OCI-LY1 (cell line): ENCODE measurements at regions not wholly inside any gene's neighbourhood (a gene's known extent, or its start where the extent isn't known, plus 50 kb on each side); places are given as distances from the start of the nearest gene placed in this dataset.

Experiments
- H2AFZ ChIP-seq: fragments of 200-600 bp; sonication (generic), shearing (Covaris generic); 2 replicates; pipeline ENCODE4 v1.6.0; 2014; ENCODE audit warnings: antibody characterized with exemption, mild to moderate bottlenecking, low read length
- H3F3A ChIP-seq: fragments of 200-600 bp; sonication (generic), shearing (Covaris generic); 2 replicates; pipeline ENCODE4 v1.6.0; 2014; ENCODE audit warnings: mild to moderate bottlenecking, antibody characterized with exemption, low read length, moderate library complexity; ENCODE audit not compliant: insufficient read depth
- H3K27ac ChIP-seq: fragments of 200-600 bp; sonication (generic); 2 replicates; pipeline ENCODE4 v1.5.1; 2014; ENCODE audit warnings: low read length, mixed run types, mild to moderate bottlenecking, low read depth; ENCODE audit not compliant: poor library complexity, severe bottlenecking
- H3K27me3 ChIP-seq: fragments of 200-600 bp; sonication (generic); 2 replicates; pipeline ENCODE4 v1.6.0; 2014; ENCODE audit warnings: antibody characterized with exemption, mild to moderate bottlenecking, low read length, moderate library complexity; ENCODE audit not compliant: insufficient read depth
- H3K36me3 ChIP-seq: fragments of 200-600 bp; sonication (generic); 2 replicates; pipeline ENCODE4 v1.6.1; 2014; ENCODE audit warnings: mild to moderate bottlenecking, antibody characterized with exemption, low read length, moderate library complexity, mixed read lengths; ENCODE audit not compliant: insufficient read depth
- H3K4me1 ChIP-seq: fragments of 200-600 bp; sonication (generic); 2 replicates; pipeline ENCODE4 v1.5.1; 2014; ENCODE audit warnings: mild to moderate bottlenecking, low read length, moderate library complexity; ENCODE audit not compliant: insufficient read depth, severe bottlenecking
- H3K4me2 ChIP-seq: fragments of 200-600 bp; sonication (generic), shearing (Covaris generic); 2 replicates; pipeline ENCODE4 v1.6.1; 2014; ENCODE audit warnings: low read length
- H3K4me3 ChIP-seq: fragments of 200-600 bp; sonication (generic); 2 replicates; pipeline ENCODE4 v1.5.1; 2014; ENCODE audit warnings: low read length, low read depth, mild to moderate bottlenecking, mixed read lengths; ENCODE audit not compliant: poor library complexity, severe bottlenecking
- H3K79me2 ChIP-seq: fragments of 200-600 bp; shearing (Covaris generic); 2 replicates; pipeline ENCODE4 v1.6.1; 2016; ENCODE audit warnings: mixed run types, low read length, mixed read lengths; ENCODE audit not compliant: insufficient read depth
- H3K9ac ChIP-seq: fragments of 200-600 bp; sonication (generic), shearing (Covaris generic); 2 replicates; pipeline ENCODE4 v1.6.1; 2014; ENCODE audit warnings: mild to moderate bottlenecking, low read length, mixed read lengths
- H3K9me2 ChIP-seq: fragments of 200-600 bp; sonication (generic), shearing (Covaris generic); 2 replicates; pipeline ENCODE4 v1.6.1; 2014; ENCODE audit warnings: low read depth, mild to moderate bottlenecking, low read length, mixed read lengths
- H3K9me3 ChIP-seq: fragments of 200-600 bp; shearing (Covaris generic); 2 replicates; pipeline ENCODE4 v1.6.1; 2014; ENCODE audit warnings: low read length, mixed read lengths
- H4K20me1 ChIP-seq: fragments of 200-600 bp; sonication (generic), shearing (Covaris generic); 2 replicates; pipeline ENCODE4 v1.6.0; 2016; ENCODE audit warnings: mild to moderate bottlenecking, low read length; ENCODE audit not compliant: insufficient read depth
- CTCF ChIP-seq: fragments of 200-600 bp; sonication (generic), shearing (Covaris generic); IDR thresholded peaks from 2 replicates; pipeline ENCODE4 v1.5.1; 2017; ENCODE audit warnings: mild to moderate bottlenecking, antibody characterized with exemption, low read length, moderate library complexity, mixed read lengths
- EZH2 ChIP-seq: fragments of 200-600 bp; sonication (generic), shearing (Covaris generic); IDR thresholded peaks from 2 replicates; pipeline ENCODE4 v1.8.0; 2017; ENCODE audit warnings: borderline replicate concordance, mixed run types, mild to moderate bottlenecking, antibody characterized with exemption, low read length, moderate library complexity, mixed read lengths

- Histone ChIP-seq H3K9me2 (no peaks in the 10 kb centered on the region), H3K27ac (no peak overlapping the region), H3K27me3 (no peaks in the 10 kb centered on the region), H3K9ac (no peak overlapping the region), H2AFZ (no peak overlapping the region), H3K4me2 (no peak overlapping the region), H3F3A (no peaks in the 10 kb centered on the region), H3K4me3 (no peak overlapping the region), H3K79me2 (no peaks in the 10 kb centered on the region), H3K9me3 (0 out of 2 replicates have a peak, but pooled peaks cover 4% of the 10 kb centered on the region), H3K36me3 (no peaks in the 10 kb centered on the region), H3K4me1 (no peaks in the 10 kb centered on the region), H4K20me1 (no peaks in the 10 kb centered on the region)
- TF ChIP-seq CTCF (no peak), EZH2 (no peak)
These were observed 267.4 kb downstream of the PCDH20 start for GRCh38 chr13:61148211-61148610.

- Histone ChIP-seq H2AFZ (no peak overlapping the region), H3K9ac (no peak overlapping the region), H3K9me3 (0 out of 2 replicates have a peak, but pooled peaks cover 4% of the 10 kb centered on the region), H3K27me3 (no peaks in the 10 kb centered on the region), H3K9me2 (no peaks in the 10 kb centered on the region), H3K36me3 (no peaks in the 10 kb centered on the region), H3K4me1 (no peaks in the 10 kb centered on the region), H3K79me2 (no peaks in the 10 kb centered on the region), H3K27ac (no peak overlapping the region), H3K4me3 (no peak overlapping the region), H4K20me1 (no peaks in the 10 kb centered on the region), H3F3A (no peaks in the 10 kb centered on the region), H3K4me2 (no peak overlapping the region)
- TF ChIP-seq EZH2 (no peak), CTCF (no peak)
These were observed 269.1 kb downstream of the PCDH20 start for GRCh38 chr13:61146571-61146970.

GRCh38 chr13:61146158-61146557 is 269.5 kb downstream of the PCDH20 start:
- Histone ChIP-seq H3K4me2 (no peak overlapping the region), H3K9me3 (0 out of 2 replicates have a peak, but pooled peaks cover 4% of the 10 kb centered on the region), H4K20me1 (no peaks in the 10 kb centered on the region), H3K9me2 (no peaks in the 10 kb centered on the region), H3K4me1 (no peaks in the 10 kb centered on the region), H3K4me3 (no peak overlapping the region), H2AFZ (no peak overlapping the region), H3K36me3 (no peaks in the 10 kb centered on the region), H3F3A (no peaks in the 10 kb centered on the region), H3K27me3 (no peaks in the 10 kb centered on the region), H3K9ac (no peak overlapping the region), H3K79me2 (no peaks in the 10 kb centered on the region), H3K27ac (no peak overlapping the region)
- TF ChIP-seq EZH2 = no peak
- TF ChIP-seq CTCF = no peak
